ENCODE measurements at regions not wholly inside any gene's neighbourhood (a gene's known extent, or its start where the extent isn't known, plus 50 kb on each side); places are given as distances from the start of the nearest gene placed in this dataset.

- no peak for TF ChIP-seq CTCF (IDR thresholded peaks at IDR 0.05)
- no peak for TF ChIP-seq POLR2A (IDR thresholded peaks at IDR 0.05)
Measured at GRCh38 chr5:90134892-90135291, 274.7 kb downstream of the CETN3 start.
